ENCODE measurements at regions not wholly inside any gene's neighbourhood (a gene's known extent, or its start where the extent isn't known, plus 50 kb on each side); places are given as distances from the start of the nearest gene placed in this dataset.

DNA sequence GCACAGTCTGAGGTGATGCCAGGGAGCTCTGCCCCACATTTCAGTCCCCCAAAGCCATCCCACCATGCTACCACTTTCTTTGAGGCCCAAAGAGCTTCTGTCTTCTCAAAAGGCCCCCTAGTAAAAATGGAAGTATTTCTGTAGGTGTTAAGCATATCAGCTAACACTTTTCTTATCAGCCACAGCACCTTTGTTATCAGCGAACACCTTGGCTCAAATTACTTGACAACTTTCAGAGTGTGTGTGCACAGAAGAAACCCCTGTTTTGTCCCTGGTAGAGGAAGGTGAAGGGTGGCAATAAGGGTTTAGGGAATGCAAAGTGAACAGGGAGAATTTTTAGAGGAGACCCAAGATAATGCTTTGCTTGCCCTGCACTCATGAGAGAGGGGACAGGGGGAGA lies 54.8 kb upstream of the GJA8 start:
- TF ChIP-seq CREB5 (CRISPR knock-in tag; IDR thresholded peaks at IDR 0.05; ENCODE audit: low read depth), result no peak
- no peak for TF ChIP-seq TCF4 (CRISPR knock-in tag; IDR thresholded peaks at IDR 0.05; ENCODE audit: borderline replicate concordance)
- no peak for TF ChIP-seq ZFP3 (CRISPR knock-in tag; IDR thresholded peaks at IDR 0.05)
- TF ChIP-seq TOX (CRISPR knock-in tag; IDR thresholded peaks at IDR 0.05; ENCODE audit: borderline replicate concordance), result no peak
- TF ChIP-seq ARNTL (CRISPR knock-in tag; IDR thresholded peaks at IDR 0.05; ENCODE audit: borderline replicate concordance, low read depth), result no peak
- TF ChIP-seq OSR1 (CRISPR knock-in tag; IDR thresholded peaks at IDR 0.05), result no peak
- no peak for TF ChIP-seq BACH2 (CRISPR knock-in tag; IDR thresholded peaks at IDR 0.05; ENCODE audit: borderline replicate concordance)
- TF ChIP-seq, protein P1, sequence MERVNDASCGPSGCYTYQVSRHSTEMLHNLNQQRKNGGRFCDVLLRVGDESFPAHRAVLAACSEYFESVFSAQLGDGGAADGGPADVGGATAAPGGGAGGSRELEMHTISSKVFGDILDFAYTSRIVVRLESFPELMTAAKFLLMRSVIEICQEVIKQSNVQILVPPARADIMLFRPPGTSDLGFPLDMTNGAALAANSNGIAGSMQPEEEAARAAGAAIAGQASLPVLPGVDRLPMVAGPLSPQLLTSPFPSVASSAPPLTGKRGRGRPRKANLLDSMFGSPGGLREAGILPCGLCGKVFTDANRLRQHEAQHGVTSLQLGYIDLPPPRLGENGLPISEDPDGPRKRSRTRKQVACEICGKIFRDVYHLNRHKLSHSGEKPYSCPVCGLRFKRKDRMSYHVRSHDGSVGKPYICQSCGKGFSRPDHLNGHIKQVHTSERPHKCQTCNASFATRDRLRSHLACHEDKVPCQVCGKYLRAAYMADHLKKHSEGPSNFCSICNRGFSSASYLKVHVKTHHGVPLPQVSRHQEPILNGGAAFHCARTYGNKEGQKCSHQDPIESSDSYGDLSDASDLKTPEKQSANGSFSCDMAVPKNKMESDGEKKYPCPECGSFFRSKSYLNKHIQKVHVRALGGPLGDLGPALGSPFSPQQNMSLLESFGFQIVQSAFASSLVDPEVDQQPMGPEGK (CRISPR knock-in tag; IDR thresholded peaks at IDR 0.05; ENCODE audit: borderline replicate concordance), result no peak
- no peak for TF ChIP-seq RARB (CRISPR knock-in tag; IDR thresholded peaks at IDR 0.05)
- TF ChIP-seq ZNF565 (CRISPR knock-in tag; conservative IDR thresholded peaks at IDR 0.05; ENCODE audit: low read depth), result no peak
